D721Med (cell line): ENCODE measurements at regions not wholly inside any gene's neighbourhood (a gene's known extent, or its start where the extent isn't known, plus 50 kb on each side); places are given as distances from the start of the nearest gene placed in this dataset.

ENCODE experiments used
- DNase-seq: peaks from one replicate; pipeline ENCODE4 v3.0.0; 2011; ENCODE audit warnings: low spot score; ENCODE audit not compliant: insufficient read length
- FAIRE-seq: peaks from 2 replicates; lab custom pipeline; 2011; peaks lifted over from hg19 to GRCh38; lab: Jason Lieb, UNC
- CTCF ChIP-seq: IDR thresholded peaks from 2 replicates; pipeline ENCODE4 v1.5.1; 2012; ENCODE audit warnings: mild to moderate bottlenecking, control low read depth; ENCODE audit not compliant: insufficient read depth; ENCODE audit errors: missing control alignments

GRCh38 chr12:124687174-124687902, 119.9 kb upstream of the NCOR2 start:
- FAIRE-seq = no peak
- TF ChIP-seq CTCF = no peak
- DNase-seq = no peak

- FAIRE-seq (no peak), DNase-seq (no peak)
- no peak for TF ChIP-seq CTCF
Observed at GRCh38 chr12:124686370-124687173, 119.2 kb upstream of the NCOR2 start.

- FAIRE-seq = no peak
- no peak for TF ChIP-seq CTCF
- DNase-seq = no peak
Observed at GRCh38 chr12:124685689-124686369, 118.4 kb upstream of the NCOR2 start.

- no peak for DNase-seq
- FAIRE-seq = no peak
- no peak for TF ChIP-seq CTCF
Observed at GRCh38 chr12:124684971-124685688, 117.7 kb upstream of the NCOR2 start.

- TF ChIP-seq CTCF = no peak
- DNase-seq (no peak), FAIRE-seq (no peak)
Observed at GRCh38 chr12:124684496-124684895, 117.1 kb upstream of the NCOR2 start.

GRCh38 chr12:124683152-124684124, 116.0 kb upstream of the NCOR2 start:
- no peak for TF ChIP-seq CTCF
- DNase-seq (no peak), FAIRE-seq (no peak)
